B cell (primary cell): ENCODE measurements at regions not wholly inside any gene's neighbourhood (a gene's known extent, or its start where the extent isn't known, plus 50 kb on each side); places are given as distances from the start of the nearest gene placed in this dataset.

Experiments
- ATAC-seq: fragments of 200-7000 bp; cut with Tn5 transposase; one replicate; pipeline ENCODE4 v1.10.0; 2021; ENCODE audit warnings: low read depth, mild to moderate bottlenecking, moderate number of reproducible peaks, moderate library complexity
- CTCF ChIA-PET: fragments of 350-600 bp; sonication (Branson Sonifier 250); formaldehyde crosslinking; loops from one replicate; lab custom pipeline; 2021; ENCODE audit warnings: antibody characterized with exemption, inconsistent platforms; lab: Charles Lee
- POLR2A ChIA-PET: fragments of 350-600 bp; sonication (Branson Sonifier 250); formaldehyde crosslinking; loops from one replicate; lab custom pipeline; 2021; ENCODE audit warnings: antibody characterized with exemption; lab: Charles Lee
- DNase-seq: peaks from one replicate; pipeline ENCODE4 v3.0.0; 2013
- H2AFZ ChIP-seq: 2 replicates; pipeline ENCODE4 v1.6.1; 2012; ENCODE audit warnings: mild to moderate bottlenecking, low read depth, low read length; ENCODE audit not compliant: insufficient read depth, poor library complexity, severe bottlenecking
- H3K27ac ChIP-seq, 2 donors: 1 replicate in 1 of 2; 2 replicates in 1 of 2; pipeline ENCODE4 v1.5.1; 2012 to 2013; ENCODE audit warnings: low read length in 2 of 2, mild to moderate bottlenecking in 2 of 2, moderate library complexity in 1 of 2
- H3K27me3 ChIP-seq, 4 experiments: fragments of 200-600 bp in 1 of 4; sonication (generic) in 1 of 4; replicated peaks in 1 of 4; 1 replicate in 2 of 4; 2 replicates in 2 of 4; pipeline versions ENCODE4 v1.6.1 to v1.7.0; 2013 to 2016; ENCODE audit warnings: low read length in 3 of 4, mild to moderate bottlenecking in 2 of 4, mixed read lengths in 1 of 4, moderate library complexity in 1 of 4; ENCODE audit not compliant: insufficient read depth in 4 of 4, control insufficient read depth in 3 of 4; ENCODE audit errors: control extremely low read depth in 1 of 4
- H3K36me3 ChIP-seq, 2 experiments: replicated peaks in 1 of 2; 1 replicate in 1 of 2; 2 replicates in 1 of 2; pipeline versions ENCODE4 v1.6.1 to v1.7.1; 2013; ENCODE audit warnings: low read length in 1 of 2; ENCODE audit not compliant: insufficient read depth in 2 of 2, control insufficient read depth in 1 of 2; ENCODE audit errors: control extremely low read depth in 1 of 2, extremely low read depth in 1 of 2
- H3K4me1 ChIP-seq, 2 donors: fragments of 200-600 bp in 1 of 2; sonication (generic) in 1 of 2; 1 replicate in 1 of 2; 2 replicates in 1 of 2; pipeline versions ENCODE4 v1.5.1 to v1.6.1; 2013 to 2017; ENCODE audit warnings: low read length in 2 of 2; ENCODE audit not compliant: control insufficient read depth in 2 of 2, insufficient read depth in 2 of 2
- H3K4me2 ChIP-seq: replicated peaks from 2 replicates; pipeline ENCODE3; 2012; ENCODE audit warnings: mild to moderate bottlenecking, low read depth, low read length; ENCODE audit not compliant: poor library complexity, severe bottlenecking
- H3K4me3 ChIP-seq, 5 experiments: fragments of 200-600 bp in 1 of 5; sonication (generic) in 1 of 5; 1 replicate in 3 of 5; 2 replicates in 2 of 5; pipeline versions ENCODE4 v1.5.1 to v1.7.0; 2011 to 2016; ENCODE audit warnings: low read length in 4 of 5, mild to moderate bottlenecking in 4 of 5, low read depth in 2 of 5, control low read depth in 1 of 5, moderate library complexity in 1 of 5; ENCODE audit not compliant: insufficient read depth in 1 of 5; ENCODE audit errors: control extremely low read depth in 1 of 5, extremely low read depth in 1 of 5
- H3K79me2 ChIP-seq: fragments of 200-600 bp; sonication (generic); one replicate; pipeline ENCODE4 v1.6.0; 2016; ENCODE audit warnings: low read length; ENCODE audit not compliant: control insufficient read depth, insufficient read depth
- H3K9ac ChIP-seq: fragments of 200-600 bp; sonication (generic); 2 replicates; pipeline ENCODE4 v1.6.1; 2017; ENCODE audit warnings: mild to moderate bottlenecking, low read length, moderate library complexity
- H3K9me3 ChIP-seq, 3 donors: one replicate each; pipeline versions ENCODE4 v1.6.1 to v1.7.1; 2013; ENCODE audit warnings: low read length in 2 of 3; ENCODE audit not compliant: control insufficient read depth in 2 of 3, insufficient read depth in 1 of 3; ENCODE audit errors: control extremely low read depth in 1 of 3
- H4K20me1 ChIP-seq: 2 replicates; pipeline ENCODE4 v1.6.0; 2012; ENCODE audit warnings: mild to moderate bottlenecking, low read length; ENCODE audit not compliant: insufficient read depth, control insufficient read depth, poor library complexity, severe bottlenecking
- H3K27ac Mint-ChIP-seq: one replicate; pipeline ENCODE4 v1.8.0; 2021; ENCODE audit warnings: mixed read lengths
- H3K27me3 Mint-ChIP-seq: one replicate; pipeline ENCODE4 v1.8.0; 2021; ENCODE audit warnings: mixed read lengths
- H3K4me1 Mint-ChIP-seq: one replicate; pipeline ENCODE4 v1.8.0; 2021; ENCODE audit warnings: mixed read lengths
- H3K4me3 Mint-ChIP-seq: one replicate; pipeline ENCODE4 v1.8.0; 2021; ENCODE audit warnings: mixed read lengths
- H3K9me3 Mint-ChIP-seq: one replicate; pipeline ENCODE4 v1.8.0; 2022; ENCODE audit warnings: mixed read lengths; ENCODE audit not compliant: insufficient read depth
- CTCF ChIP-seq: fragments of 200-600 bp; IDR thresholded peaks from one replicate; pipeline ENCODE4 v1.8.0; 2022; ENCODE audit warnings: antibody characterized with exemption, mild to moderate bottlenecking
- EZH2 ChIP-seq: IDR thresholded peaks from 2 replicates; pipeline ENCODE4 v1.6.1; 2012; ENCODE audit warnings: borderline replicate concordance, low read depth, mild to moderate bottlenecking, moderate library complexity, low read length; ENCODE audit not compliant: insufficient read depth, poor library complexity, severe bottlenecking
- WGBS: methylation state at CpG from one replicate; pipeline ENCODE4 v1.1.5; 2013; ENCODE audit warnings: missing lambda C conversion rate; ENCODE audit not compliant: insufficient coverage; 5-methylcytosine and 5-hydroxymethylcytosine counted together
- intact Hi-C: fragments of 100-400 bp; cut with micrococcal nuclease; formaldehyde crosslinking; loops from one replicate; pipeline ENCODE4 v1.10.0; 2022

- Histone ChIP-seq H2AFZ (no peak overlapping the region), H3K27me3 (peaks cover 0 to 2% (median 0%) of the 10 kb centered on the region in 4 experiments), H3K79me2 (no peaks in the 10 kb centered on the region), H3K9ac (no peak overlapping the region), H3K4me1 (no peaks in the 10 kb centered on the region), H3K36me3 (no peaks in the 10 kb centered on the region), H4K20me1 (no peaks in the 10 kb centered on the region), H3K4me3 (no peak overlapping the region), H3K27ac (no peak overlapping the region), H3K4me2 (no peak overlapping the region), H3K9me3 (peaks cover 0 to 55% (median 5%) of the 10 kb centered on the region in 3 donors)
- ChIA-PET CTCF (no interaction called here), POLR2A (no interaction called here)
- H3K9me3 Mint-ChIP-seq: peaks cover 14% of the 10 kb centered on the region
- TF ChIP-seq CTCF (no peak), EZH2 (no peak)
- ATAC-seq (no peak), DNase-seq (no peak)
- no peaks in the 10 kb centered on the region for H3K4me1 Mint-ChIP-seq
- no peak overlapping the region for H3K27ac Mint-ChIP-seq
- no peak overlapping the region for H3K4me3 Mint-ChIP-seq
- WGBS: no CpG with 5 or more reads among the region's 2 CpGs
- no peaks in the 10 kb centered on the region for H3K27me3 Mint-ChIP-seq
- intact Hi-C loops: no loop called here
These were observed 86.0 kb downstream of the ZNF726 start for GRCh38 chr19:24000656-24001055.

GRCh38 chr19:24002256-24002945 lies 84.6 kb upstream of the ZNF254 start:
- Mint-ChIP-seq H3K4me3 (no peak overlapping the region), H3K9me3 (peaks cover 7% of the 10 kb centered on the region), H3K4me1 (no peaks in the 10 kb centered on the region), H3K27ac (no peak overlapping the region), H3K27me3 (no peaks in the 10 kb centered on the region)
- intact Hi-C loops: no loop called here
- DNase-seq (no peak), ATAC-seq (no peak)
- H3K4me1 ChIP-seq: no peaks in the 10 kb centered on the region
- H3K4me3 ChIP-seq: no peak overlapping the region
- H2AFZ ChIP-seq: no peak overlapping the region
- no peaks in the 10 kb centered on the region for H4K20me1 ChIP-seq
- ChIA-PET POLR2A (no interaction called here), CTCF (no interaction called here)
- no peaks in the 10 kb centered on the region for H3K36me3 ChIP-seq
- WGBS: 90% methylated on average over 16 of the region's 32 CpGs
- TF ChIP-seq CTCF: no peak
- no peak for TF ChIP-seq EZH2
- H3K4me2 ChIP-seq: no peak overlapping the region
- peaks cover 0 to 43% (median 0%) of the 10 kb centered on the region in 3 donors for H3K9me3 ChIP-seq
- peaks cover 0 to 2% (median 0%) of the 10 kb centered on the region in 4 experiments for H3K27me3 ChIP-seq
- no peak overlapping the region for H3K9ac ChIP-seq
- H3K27ac ChIP-seq: no peak overlapping the region
- no peaks in the 10 kb centered on the region for H3K79me2 ChIP-seq
